Stomach (tissue), 4 donors: ENCODE measurements at regions not wholly inside any gene's neighbourhood (a gene's known extent, or its start where the extent isn't known, plus 50 kb on each side); places are given as distances from the start of the nearest gene placed in this dataset.

Experiments used
- POLR2AphosphoS5 ChIP-seq, 3 donors: sonication (generic); formaldehyde crosslinking; IDR thresholded peaks; one replicate each; pipeline ENCODE4 v1.6.1; 2016; ENCODE audit warnings: antibody characterized with exemption in 3 of 3
- TF ChIP-seq, protein P1 (sequence below), 7 experiments: fragments of 450-650 bp in 4 of 7; fragments of 200-600 bp in 3 of 7; sonication (generic) in 3 of 7; IDR thresholded peaks; one replicate each; pipeline ENCODE4 v1.5.1; 2016 to 2019; ENCODE audit warnings: antibody characterized with exemption in 7 of 7, control low read depth in 2 of 7, mild to moderate bottlenecking in 1 of 7

DNA sequence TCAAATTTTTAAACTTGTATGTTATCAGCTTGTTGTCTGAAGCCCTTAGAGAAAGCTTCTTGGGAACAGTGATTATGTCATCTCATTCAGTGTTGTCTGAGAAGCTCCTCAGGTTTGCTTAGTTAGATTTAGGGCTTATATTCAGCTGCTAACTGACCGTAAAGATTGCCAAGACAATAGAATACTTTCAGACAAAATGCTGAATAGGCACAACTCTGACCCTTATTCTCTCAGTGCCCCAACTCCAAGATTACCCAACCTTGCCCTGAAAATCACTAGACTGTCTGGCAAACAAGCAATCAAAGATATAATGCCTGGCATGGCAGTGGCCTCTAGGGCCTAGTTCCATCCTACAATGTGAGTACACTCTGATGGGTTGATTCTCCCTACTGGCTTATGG lies 950.5 kb upstream of the HS3ST1 start:
- TF ChIP-seq, protein P1, sequence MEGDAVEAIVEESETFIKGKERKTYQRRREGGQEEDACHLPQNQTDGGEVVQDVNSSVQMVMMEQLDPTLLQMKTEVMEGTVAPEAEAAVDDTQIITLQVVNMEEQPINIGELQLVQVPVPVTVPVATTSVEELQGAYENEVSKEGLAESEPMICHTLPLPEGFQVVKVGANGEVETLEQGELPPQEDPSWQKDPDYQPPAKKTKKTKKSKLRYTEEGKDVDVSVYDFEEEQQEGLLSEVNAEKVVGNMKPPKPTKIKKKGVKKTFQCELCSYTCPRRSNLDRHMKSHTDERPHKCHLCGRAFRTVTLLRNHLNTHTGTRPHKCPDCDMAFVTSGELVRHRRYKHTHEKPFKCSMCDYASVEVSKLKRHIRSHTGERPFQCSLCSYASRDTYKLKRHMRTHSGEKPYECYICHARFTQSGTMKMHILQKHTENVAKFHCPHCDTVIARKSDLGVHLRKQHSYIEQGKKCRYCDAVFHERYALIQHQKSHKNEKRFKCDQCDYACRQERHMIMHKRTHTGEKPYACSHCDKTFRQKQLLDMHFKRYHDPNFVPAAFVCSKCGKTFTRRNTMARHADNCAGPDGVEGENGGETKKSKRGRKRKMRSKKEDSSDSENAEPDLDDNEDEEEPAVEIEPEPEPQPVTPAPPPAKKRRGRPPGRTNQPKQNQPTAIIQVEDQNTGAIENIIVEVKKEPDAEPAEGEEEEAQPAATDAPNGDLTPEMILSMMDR (IDR thresholded peaks at IDR 0.05): no peak
- no peak for TF ChIP-seq POLR2AphosphoS5 (IDR thresholded peaks at IDR 0.05)
